ENCODE measurements at regions not wholly inside any gene's neighbourhood (a gene's known extent, or its start where the extent isn't known, plus 50 kb on each side); places are given as distances from the start of the nearest gene placed in this dataset.

- Mint-ChIP-seq H3K4me1 (peaks cover 0 to 1% of the 10 kb centered on the region in 2 donors), H3K27ac (no peak overlapping the region), H3K9me3 (no peaks in the 10 kb centered on the region), H3K36me3 (no peaks in the 10 kb centered on the region), H3K27me3 (peaks cover 0 to 5% of the 10 kb centered on the region in 2 donors), H3K4me3 (no peak overlapping the region)
- DNase-seq: no peak
- ATAC-seq (replicated peaks): no peak
Observed at GRCh38 chr11:32184041-32184722, 93.3 kb downstream of the RCN1 start.

GRCh38 chr11:32184723-32185376 is 94.0 kb downstream of the RCN1 start:
- ATAC-seq (replicated peaks): no peak
- no peak for DNase-seq
- Mint-ChIP-seq H3K9me3 (no peaks in the 10 kb centered on the region), H3K36me3 (no peaks in the 10 kb centered on the region), H3K27me3 (peaks cover 0 to 5% of the 10 kb centered on the region in 2 donors), H3K4me1 (peaks cover 0 to 1% of the 10 kb centered on the region in 2 donors), H3K27ac (no peak overlapping the region), H3K4me3 (no peak overlapping the region)

- Mint-ChIP-seq H3K27ac (no peak overlapping the region), H3K9me3 (no peaks in the 10 kb centered on the region), H3K27me3 (peaks cover 0 to 5% of the 10 kb centered on the region in 2 donors), H3K4me3 (no peak overlapping the region), H3K36me3 (no peaks in the 10 kb centered on the region), H3K4me1 (peaks cover 0 to 1% of the 10 kb centered on the region in 2 donors)
- ATAC-seq (replicated peaks) (no peak), DNase-seq (no peak)
Observed at GRCh38 chr11:32186118-32186517, 95.2 kb downstream of the RCN1 start.

GRCh38 chr11:32187111-32187510 is 96.2 kb downstream of the RCN1 start:
- H3K4me1 Mint-ChIP-seq: peaks cover 0 to 1% of the 10 kb centered on the region in 2 donors
- H3K4me3 Mint-ChIP-seq: no peak overlapping the region
- no peak for DNase-seq
- H3K36me3 Mint-ChIP-seq: no peaks in the 10 kb centered on the region
- ATAC-seq (replicated peaks): peak in 1 of 2 donors; percentile 14
- peaks cover 0 to 5% of the 10 kb centered on the region in 2 donors for H3K27me3 Mint-ChIP-seq
- H3K27ac Mint-ChIP-seq: no peak overlapping the region
- H3K9me3 Mint-ChIP-seq: no peaks in the 10 kb centered on the region

- peaks cover 0 to 1% of the 10 kb centered on the region in 2 donors for H3K4me1 Mint-ChIP-seq
- peaks cover 0 to 5% of the 10 kb centered on the region in 2 donors for H3K27me3 Mint-ChIP-seq
- no peak for DNase-seq
- H3K9me3 Mint-ChIP-seq: no peaks in the 10 kb centered on the region
- no peak overlapping the region for H3K4me3 Mint-ChIP-seq
- peak in 1 of 2 donors; percentile 25 for ATAC-seq (replicated peaks)
- H3K27ac Mint-ChIP-seq: no peak overlapping the region
- H3K36me3 Mint-ChIP-seq: no peaks in the 10 kb centered on the region
Observed at GRCh38 chr11:32188785-32189184, 97.9 kb downstream of the RCN1 start.

- ATAC-seq (replicated peaks) (no peak), DNase-seq (no peak)
- Mint-ChIP-seq H3K36me3 (no peaks in the 10 kb centered on the region), H3K4me3 (no peak overlapping the region), H3K27ac (no peak overlapping the region), H3K4me1 (no peaks in the 10 kb centered on the region), H3K9me3 (no peaks in the 10 kb centered on the region), H3K27me3 (peaks cover 4 to 5% of the 10 kb centered on the region in 2 donors)
Observed at GRCh38 chr11:32196137-32196536, 105.3 kb downstream of the RCN1 start.

- H3K27me3 Mint-ChIP-seq: peaks cover 4 to 5% of the 10 kb centered on the region in 2 donors
- ATAC-seq (replicated peaks) (no peak), DNase-seq (no peak)
- no peaks in the 10 kb centered on the region for H3K36me3 Mint-ChIP-seq
- H3K4me1 Mint-ChIP-seq: no peaks in the 10 kb centered on the region
- H3K4me3 Mint-ChIP-seq: no peak overlapping the region
- no peaks in the 10 kb centered on the region for H3K9me3 Mint-ChIP-seq
- H3K27ac Mint-ChIP-seq: no peak overlapping the region
Observed at GRCh38 chr11:32198053-32198452, 107.2 kb downstream of the RCN1 start.

GRCh38 chr11:32200136-32200847 is 109.4 kb downstream of the RCN1 start:
- peaks cover 4 to 5% of the 10 kb centered on the region in 2 donors for H3K27me3 Mint-ChIP-seq
- no peaks in the 10 kb centered on the region for H3K4me1 Mint-ChIP-seq
- no peaks in the 10 kb centered on the region for H3K9me3 Mint-ChIP-seq
- ATAC-seq (replicated peaks) (no peak), DNase-seq (no peak)
- no peaks in the 10 kb centered on the region for H3K36me3 Mint-ChIP-seq
- no peak overlapping the region for H3K4me3 Mint-ChIP-seq
- no peak overlapping the region for H3K27ac Mint-ChIP-seq

- peaks cover 6 to 19% of the 10 kb centered on the region in 2 donors for H3K27me3 Mint-ChIP-seq
Observed at GRCh38 chr11:32204751-32205150, 113.9 kb downstream of the RCN1 start.

GRCh38 chr11:32210556-32210955 is 119.7 kb downstream of the RCN1 start:
- Mint-ChIP-seq H3K4me1 (no peaks in the 10 kb centered on the region), H3K9me3 (no peaks in the 10 kb centered on the region), H3K4me3 (no peak overlapping the region), H3K36me3 (no peaks in the 10 kb centered on the region), H3K27ac (no peak overlapping the region), H3K27me3 (peaks cover 17 to 25% of the 10 kb centered on the region in 2 donors)
- ATAC-seq (replicated peaks) (no peak), DNase-seq (no peak)

More at GRCh38 chr11:32204751-32205150, 113.9 kb downstream of the RCN1 start:
- Mint-ChIP-seq H3K36me3 (no peaks in the 10 kb centered on the region), H3K4me1 (no peaks in the 10 kb centered on the region), H3K9me3 (no peaks in the 10 kb centered on the region), H3K4me3 (no peak overlapping the region), H3K27ac (no peak overlapping the region)
- DNase-seq (no peak), ATAC-seq (replicated peaks) (no peak)

- no peaks in the 10 kb centered on the region for H3K4me1 Mint-ChIP-seq
- no peak overlapping the region for H3K27ac Mint-ChIP-seq
- DNase-seq (no peak), ATAC-seq (replicated peaks) (no peak)
- H3K4me3 Mint-ChIP-seq: no peak overlapping the region
- H3K36me3 Mint-ChIP-seq: no peaks in the 10 kb centered on the region
- H3K9me3 Mint-ChIP-seq: no peaks in the 10 kb centered on the region
- peaks cover 17 to 18% of the 10 kb centered on the region in 2 donors for H3K27me3 Mint-ChIP-seq
Observed at GRCh38 chr11:32213223-32213622, 122.3 kb downstream of the RCN1 start.

- no peak overlapping the region for H3K27ac Mint-ChIP-seq
- H3K9me3 Mint-ChIP-seq: no peaks in the 10 kb centered on the region
- DNase-seq: no peak
- H3K4me1 Mint-ChIP-seq: no peaks in the 10 kb centered on the region
- no peaks in the 10 kb centered on the region for H3K36me3 Mint-ChIP-seq
- peaks cover 6 to 7% of the 10 kb centered on the region in 2 donors for H3K27me3 Mint-ChIP-seq
- no peak for ATAC-seq (replicated peaks)
- no peak overlapping the region for H3K4me3 Mint-ChIP-seq
Observed at GRCh38 chr11:32215157-32215556, 124.3 kb downstream of the RCN1 start.

GRCh38 chr11:32216749-32217148 is 125.9 kb downstream of the RCN1 start:
- DNase-seq: no peak

GRCh38 chr11:32219320-32219719 is 128.4 kb downstream of the RCN1 start:
- no peak overlapping the region for H3K4me3 Mint-ChIP-seq
- no peaks in the 10 kb centered on the region for H3K36me3 Mint-ChIP-seq
- H3K9me3 Mint-ChIP-seq: no peaks in the 10 kb centered on the region
- no peaks in the 10 kb centered on the region for H3K4me1 Mint-ChIP-seq
- ATAC-seq (replicated peaks) (no peak), DNase-seq (no peak)
- H3K27ac Mint-ChIP-seq: no peak overlapping the region
- H3K27me3 Mint-ChIP-seq: peaks cover 0 to 7% of the 10 kb centered on the region in 2 donors

More at GRCh38 chr11:32216749-32217148, 125.9 kb downstream of the RCN1 start:
- no peaks in the 10 kb centered on the region for H3K36me3 Mint-ChIP-seq
- peaks cover 0 to 6% of the 10 kb centered on the region in 2 donors for H3K27me3 Mint-ChIP-seq
- no peak overlapping the region for H3K27ac Mint-ChIP-seq
- no peak for ATAC-seq (replicated peaks)
- H3K4me1 Mint-ChIP-seq: no peaks in the 10 kb centered on the region
- H3K9me3 Mint-ChIP-seq: no peaks in the 10 kb centered on the region
- no peak overlapping the region for H3K4me3 Mint-ChIP-seq
